Endothelial cell of umbilical vein (primary cell): ENCODE measurements at regions not wholly inside any gene's neighbourhood (a gene's known extent, or its start where the extent isn't known, plus 50 kb on each side); places are given as distances from the start of the nearest gene placed in this dataset.

ENCODE experiments used
- BruUV-seq: library from RNA; stranded (reverse); fragments of 400-500 nt; replicated peaks from 2 replicates; lab custom pipeline; 2021; lab: Mats Ljungman, UMichigan
- CTCF ChIA-PET: fragments of 300-600, 350-600 bp; sonication (Branson Sonifier 250); formaldehyde crosslinking; loops from one replicate; lab custom pipeline; 2021; ENCODE audit warnings: antibody characterized with exemption, inconsistent platforms; lab: Charles Lee
- POLR2A ChIA-PET: fragments of 300-600, 350-600 bp; sonication (Branson Sonifier 250); formaldehyde crosslinking; loops from one replicate; lab custom pipeline; 2021; ENCODE audit warnings: antibody characterized with exemption, inconsistent platforms; lab: Charles Lee
- DNase-seq: peaks from one replicate; pipeline ENCODE4 v3.0.0-alpha.2; 2011; ENCODE audit warnings: low read depth, low spot score
- FAIRE-seq: peaks from 2 replicates; lab custom pipeline; 2011; peaks lifted over from hg19 to GRCh38; lab: Jason Lieb, UNC
- H2AFZ ChIP-seq: 2 replicates; pipeline ENCODE4 v1.6.0; 2012; ENCODE audit warnings: low read depth, low read length, control low read depth, inconsistent platforms
- H3K27ac ChIP-seq: 2 replicates; pipeline ENCODE4 v1.5.1; 2011; ENCODE audit warnings: low read depth, mild to moderate bottlenecking, control low read depth, low read length, moderate library complexity; ENCODE audit not compliant: insufficient read depth
- H3K27me3 ChIP-seq, 2 experiments: 2 replicates each; pipeline versions ENCODE4 v1.6.0 to v1.6.1; 2011; ENCODE audit warnings: low read length in 2 of 2, mixed read lengths in 1 of 2; ENCODE audit not compliant: control insufficient read depth in 2 of 2, insufficient read depth in 2 of 2
- H3K36me3 ChIP-seq, 2 experiments: 2 replicates in 1 of 2; 3 replicates in 1 of 2; pipeline ENCODE4 v1.5.1; 2011; ENCODE audit warnings: low read length in 2 of 2, mild to moderate bottlenecking in 1 of 2, moderate library complexity in 1 of 2; ENCODE audit not compliant: control insufficient read depth in 2 of 2, insufficient read depth in 2 of 2; ENCODE audit errors: extremely low read depth in 1 of 2
- H3K4me1 ChIP-seq: 3 replicates; pipeline ENCODE4 v1.5.1; 2011; ENCODE audit warnings: mild to moderate bottlenecking, low read length; ENCODE audit not compliant: control insufficient read depth, insufficient read depth; ENCODE audit errors: extremely low read depth
- H3K4me2 ChIP-seq: 2 replicates; pipeline ENCODE4 v1.6.1; 2011; ENCODE audit warnings: low read length, control low read depth, mixed read lengths; ENCODE audit not compliant: insufficient read depth
- H3K4me3 ChIP-seq, 3 experiments: fragments of 200-600 bp in 1 of 3; sonication (generic), shearing (Covaris generic) in 1 of 3; replicated peaks in 1 of 3; 2 replicates each; pipeline ENCODE4 v1.5.1; 2011 to 2016; ENCODE audit warnings: control low read depth in 3 of 3, low read length in 3 of 3, mild to moderate bottlenecking in 2 of 3, inconsistent platforms in 1 of 3, low read depth in 1 of 3, moderate library complexity in 1 of 3; ENCODE audit not compliant: insufficient read depth in 1 of 3
- H3K79me2 ChIP-seq: 2 replicates; pipeline ENCODE4 v1.6.0; 2012; ENCODE audit warnings: low read length, inconsistent platforms; ENCODE audit not compliant: control insufficient read depth, insufficient read depth
- H3K9ac ChIP-seq: replicated peaks from 2 replicates; pipeline ENCODE3; 2011; ENCODE audit warnings: low read length, control low read depth; ENCODE audit not compliant: insufficient read depth; ENCODE audit errors: extremely low read depth
- H3K9me1 ChIP-seq: replicated peaks from 3 replicates; pipeline ENCODE4 v1.6.0; 2011; ENCODE audit warnings: mild to moderate bottlenecking, low read length; ENCODE audit not compliant: control insufficient read depth, insufficient read depth; ENCODE audit errors: extremely low read depth
- H3K9me3 ChIP-seq: replicated peaks from 2 replicates; pipeline ENCODE4 v1.5.1; 2012; ENCODE audit warnings: low read length, inconsistent platforms; ENCODE audit not compliant: control insufficient read depth, insufficient read depth
- H4K20me1 ChIP-seq: replicated peaks from 2 replicates; pipeline ENCODE3; 2011; ENCODE audit warnings: mild to moderate bottlenecking, low read length; ENCODE audit not compliant: control insufficient read depth, insufficient read depth; ENCODE audit errors: extremely low read depth
- CTCF ChIP-seq, 2 donors: IDR thresholded peaks; 1 replicate in 1 of 2; 2 replicates in 1 of 2; pipeline ENCODE4 v1.5.1; 2011; ENCODE audit warnings: low read length in 2 of 2, mild to moderate bottlenecking in 2 of 2, moderate library complexity in 2 of 2, control low read depth in 1 of 2, inconsistent platforms in 1 of 2, low read depth in 1 of 2; ENCODE audit not compliant: insufficient read depth in 1 of 2; ENCODE audit errors: extremely low read depth in 1 of 2
- EZH2 ChIP-seq: IDR thresholded peaks from 2 replicates; pipeline ENCODE4 v1.6.1; 2012; ENCODE audit warnings: borderline replicate concordance, low read depth, mild to moderate bottlenecking, moderate library complexity, low read length, inconsistent platforms; ENCODE audit not compliant: severe bottlenecking
- FOS ChIP-seq: IDR thresholded peaks from 2 replicates; pipeline ENCODE4 v1.6.1; 2011; ENCODE audit warnings: mild to moderate bottlenecking, low read length, moderate library complexity, borderline replicate concordance; ENCODE audit not compliant: insufficient read depth
- GATA2 ChIP-seq: IDR thresholded peaks from 2 replicates; pipeline ENCODE4 v1.7.0; 2011; ENCODE audit warnings: low read depth, mild to moderate bottlenecking, moderate library complexity, mixed read lengths, low read length; ENCODE audit not compliant: insufficient read length, insufficient read depth
- JUN ChIP-seq: IDR thresholded peaks from 2 replicates; pipeline ENCODE4 v1.6.1; 2011; ENCODE audit warnings: borderline replicate concordance, low read depth; ENCODE audit not compliant: insufficient read length, insufficient read depth
- MAX ChIP-seq: IDR thresholded peaks from 2 replicates; pipeline ENCODE4 v1.6.1; 2011; ENCODE audit not compliant: insufficient read depth, insufficient read length
- MYC ChIP-seq: IDR thresholded peaks from one replicate; pipeline ENCODE4 v1.6.1; 2011; ENCODE audit warnings: mild to moderate bottlenecking, low read depth, low read length
- POLR2A ChIP-seq: IDR thresholded peaks from 2 replicates; pipeline ENCODE4 v1.6.1; 2012; ENCODE audit warnings: low read depth, mild to moderate bottlenecking, control low read depth, low read length
- POLR2AphosphoS5 ChIP-seq: IDR thresholded peaks from 2 replicates; pipeline ENCODE4 v1.6.1; 2012; ENCODE audit warnings: low read depth, mild to moderate bottlenecking, control low read depth, low read length, moderate library complexity; ENCODE audit not compliant: insufficient read depth
- dilution Hi-C: fragments of 300-500 bp; cut with MboI; formaldehyde crosslinking; loops from one replicate; pipeline ENCODE4 v1.15.0; 2019; ENCODE audit warnings: low sequenced_read_pairs; ENCODE audit not compliant: extremely low pct_ligation_motif_present
- intact Hi-C: fragments of 100-400 bp; cut with micrococcal nuclease; formaldehyde crosslinking; loops from one replicate; pipeline ENCODE4 v1.10.0; 2022

- ChIA-PET CTCF (interaction anchor here (0.8 to 1.7 kb wide), 3 partner anchors 14 to 69 kb away, joined by 4 to 6 read pairs (median 4); no protein-coding TSS in a partner anchor), POLR2A (no interaction called here)
- H3K9me3 ChIP-seq, result no peaks in the 10 kb centered on the region
- no peak overlapping the region for H3K9ac ChIP-seq
- TF ChIP-seq POLR2A (no peak), JUN (no peak), CTCF (IDR thresholded peaks at IDR 0.05; ENCODE audit: extremely low read depth in 1 of 2, insufficient read depth in 1 of 2, low read depth in 1 of 2, low read length in 2 of 2) (no peak), FOS (no peak), GATA2 (no peak), EZH2 (no peak), MYC (no peak), POLR2AphosphoS5 (no peak), MAX (no peak)
- no peak overlapping the region for H3K4me2 ChIP-seq
- FAIRE-seq (no peak), DNase-seq (no peak)
- no peaks in the 10 kb centered on the region for H3K27me3 ChIP-seq
- H3K9me1 ChIP-seq, result no peaks in the 10 kb centered on the region
- intact Hi-C loops, result no loop called here
- no peaks in the 10 kb centered on the region for H4K20me1 ChIP-seq
- no peaks in the 10 kb centered on the region for H3K79me2 ChIP-seq
- dilution Hi-C loops, result no loop called here
- no TSS peak for BruUV-seq
- H3K4me1 ChIP-seq, result peaks cover 4% of the 10 kb centered on the region
- no peaks in the 10 kb centered on the region for H3K36me3 ChIP-seq
- no peak overlapping the region for H3K27ac ChIP-seq
- no peak overlapping the region for H2AFZ ChIP-seq
- H3K4me3 ChIP-seq, result no peak overlapping the region
Measured at GRCh38 chr6:80544976-80545722, 438.7 kb downstream of the BCKDHB start.
